PC-9 (cell line): ENCODE measurements at regions not wholly inside any gene's neighbourhood (a gene's known extent, or its start where the extent isn't known, plus 50 kb on each side); places are given as distances from the start of the nearest gene placed in this dataset.
"Not testable (repeated sequence)": the region's sequence is repeated elsewhere in the genome, so short reads cannot be mapped to it uniquely, and the experiment has no call there.

Source experiments
- BruUV-seq: library from RNA; stranded (reverse); fragments of 400-500 nt; replicated peaks from 2 replicates; lab custom pipeline; 2021; lab: Mats Ljungman, UMichigan
- CTCF ChIA-PET: fragments of 300-600 bp; sonication (Branson Sonifier 250); formaldehyde crosslinking; loops from one replicate; lab custom pipeline; 2022; ENCODE audit warnings: antibody characterized with exemption; lab: Charles Lee
- POLR2A ChIA-PET: fragments of 300-600 bp; sonication (Branson Sonifier 250); formaldehyde crosslinking; loops from one replicate; lab custom pipeline; 2022; ENCODE audit warnings: antibody characterized with exemption; ENCODE audit not compliant: unreplicated experiment; lab: Charles Lee
- DNase-seq, 2 experiments: peaks; one replicate each; pipeline versions ENCODE4 v3.0.0 to v3.0.0-alpha.2; 2015 to 2022; ENCODE audit warnings: mixed read lengths in 1 of 2
- H2AFZ ChIP-seq: fragments of 200-600 bp; sonication (generic); 2 replicates; pipeline ENCODE4 v1.8.1; 2017; ENCODE audit warnings: antibody characterized with exemption
- H3F3A ChIP-seq: fragments of 200-600 bp; sonication (generic); 2 replicates; pipeline ENCODE4 v1.8.1; 2017; ENCODE audit warnings: antibody characterized with exemption, mild to moderate bottlenecking, low read depth; ENCODE audit not compliant: insufficient read depth
- H3K27ac ChIP-seq: fragments of 200-600 bp; sonication (generic); 2 replicates; pipeline ENCODE4 v1.6.1; 2016; ENCODE audit warnings: mixed run types
- H3K27me3 ChIP-seq: fragments of 200-600 bp; sonication (generic); 2 replicates; pipeline ENCODE4 v1.6.1; 2016; ENCODE audit warnings: low read depth, mixed run types; ENCODE audit not compliant: insufficient read depth
- H3K36me3 ChIP-seq: fragments of 200-600 bp; sonication (generic); 2 replicates; pipeline ENCODE4 v1.6.1; 2016; ENCODE audit warnings: low read depth, mixed run types
- H3K4me1 ChIP-seq: fragments of 200-600 bp; sonication (generic); replicated peaks from 2 replicates; pipeline ENCODE4 v1.6.1; 2016; ENCODE audit warnings: mixed run types; ENCODE audit not compliant: insufficient read depth
- H3K4me2 ChIP-seq: fragments of 200-600 bp; sonication (generic); 2 replicates; pipeline ENCODE4 v1.6.1; 2017; ENCODE audit warnings: mixed run types
- H3K4me3 ChIP-seq: fragments of 200-600 bp; sonication (generic); 2 replicates; pipeline ENCODE4 v1.6.1; 2016; ENCODE audit warnings: mixed run types
- H3K79me2 ChIP-seq: fragments of 200-600 bp; sonication (generic); 2 replicates; pipeline ENCODE4 v1.6.1; 2017; ENCODE audit warnings: low read depth, mixed run types
- H3K9me2 ChIP-seq: fragments of 200-600 bp; sonication (generic); 2 replicates; pipeline ENCODE4 v1.8.1; 2017; ENCODE audit warnings: mild to moderate bottlenecking; ENCODE audit not compliant: insufficient read depth
- H3K9me3 ChIP-seq: fragments of 200-600 bp; sonication (generic); 2 replicates; pipeline ENCODE4 v1.8.1; 2016; ENCODE audit warnings: low read depth; ENCODE audit not compliant: insufficient read depth
- H4K20me1 ChIP-seq: fragments of 200-600 bp; sonication (generic); 2 replicates; pipeline ENCODE4 v1.8.1; 2017; ENCODE audit not compliant: insufficient read depth
- EZH2 ChIP-seq: fragments of 200-600 bp; sonication (generic); IDR thresholded peaks from 2 replicates; pipeline ENCODE4 v1.8.0; 2017; ENCODE audit warnings: antibody characterized with exemption, low read depth
- intact Hi-C: fragments of 100-400 bp; cut with micrococcal nuclease; formaldehyde crosslinking; loops from one replicate; pipeline ENCODE4 v1.10.0; 2022; ENCODE audit not compliant: unreplicated experiment
- TF ChIP-seq, protein P1 (sequence below): fragments of 200-600 bp; sonication (generic); conservative IDR thresholded peaks from 2 replicates; pipeline ENCODE4 v1.6.1; 2017; ENCODE audit warnings: mixed run types, antibody characterized with exemption, mild to moderate bottlenecking, moderate library complexity

DNA sequence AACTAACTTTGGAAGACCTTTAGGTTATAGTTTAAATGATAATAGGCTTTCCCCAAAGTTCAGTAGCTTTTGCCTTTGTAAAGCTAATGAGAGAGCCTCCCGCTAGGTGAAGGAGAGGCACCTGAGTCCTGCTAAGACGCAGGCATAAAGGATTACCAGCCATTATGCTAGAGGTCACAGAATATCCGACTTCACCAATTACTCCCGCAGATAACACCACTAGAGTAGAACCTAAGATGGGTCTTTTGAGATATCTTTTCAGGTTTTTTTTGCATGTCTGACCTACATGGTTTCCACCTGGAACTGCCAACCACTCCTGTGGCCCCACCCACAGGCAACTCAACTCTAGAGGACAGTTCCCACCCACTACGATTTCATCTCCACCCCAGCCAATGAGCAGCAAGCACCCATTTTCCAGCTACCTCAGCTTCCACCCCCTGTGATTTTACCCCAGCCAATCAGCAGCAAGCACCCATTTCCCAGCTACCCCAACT, 314.3 kb downstream of the BRD1 start:
- BruUV-seq, result no TSS peak
- peaks cover 48% of the 10 kb centered on the region for H3K27me3 ChIP-seq
- no peaks in the 10 kb centered on the region for H3K79me2 ChIP-seq
- no peak overlapping the region for H2AFZ ChIP-seq
- DNase-seq, result no peak
- H3K27ac ChIP-seq, result no peak overlapping the region
- H3K36me3 ChIP-seq, result no peaks in the 10 kb centered on the region
- H3K4me2 ChIP-seq, result no peak overlapping the region
- POLR2A ChIA-PET, result no interaction called here
- H3K9me3 ChIP-seq, result no peaks in the 10 kb centered on the region
- CTCF ChIA-PET, result no interaction called here
- TF ChIP-seq, protein P1, sequence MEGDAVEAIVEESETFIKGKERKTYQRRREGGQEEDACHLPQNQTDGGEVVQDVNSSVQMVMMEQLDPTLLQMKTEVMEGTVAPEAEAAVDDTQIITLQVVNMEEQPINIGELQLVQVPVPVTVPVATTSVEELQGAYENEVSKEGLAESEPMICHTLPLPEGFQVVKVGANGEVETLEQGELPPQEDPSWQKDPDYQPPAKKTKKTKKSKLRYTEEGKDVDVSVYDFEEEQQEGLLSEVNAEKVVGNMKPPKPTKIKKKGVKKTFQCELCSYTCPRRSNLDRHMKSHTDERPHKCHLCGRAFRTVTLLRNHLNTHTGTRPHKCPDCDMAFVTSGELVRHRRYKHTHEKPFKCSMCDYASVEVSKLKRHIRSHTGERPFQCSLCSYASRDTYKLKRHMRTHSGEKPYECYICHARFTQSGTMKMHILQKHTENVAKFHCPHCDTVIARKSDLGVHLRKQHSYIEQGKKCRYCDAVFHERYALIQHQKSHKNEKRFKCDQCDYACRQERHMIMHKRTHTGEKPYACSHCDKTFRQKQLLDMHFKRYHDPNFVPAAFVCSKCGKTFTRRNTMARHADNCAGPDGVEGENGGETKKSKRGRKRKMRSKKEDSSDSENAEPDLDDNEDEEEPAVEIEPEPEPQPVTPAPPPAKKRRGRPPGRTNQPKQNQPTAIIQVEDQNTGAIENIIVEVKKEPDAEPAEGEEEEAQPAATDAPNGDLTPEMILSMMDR, result no peak
- TF ChIP-seq EZH2, result no peak
- H3K4me1 ChIP-seq, result no peaks in the 10 kb centered on the region
- no peaks in the 10 kb centered on the region for H3K9me2 ChIP-seq
- H3F3A ChIP-seq, result no peaks in the 10 kb centered on the region
- no peaks in the 10 kb centered on the region for H4K20me1 ChIP-seq
- intact Hi-C loops, result no loop called here
- no peak overlapping the region for H3K4me3 ChIP-seq

DNA sequence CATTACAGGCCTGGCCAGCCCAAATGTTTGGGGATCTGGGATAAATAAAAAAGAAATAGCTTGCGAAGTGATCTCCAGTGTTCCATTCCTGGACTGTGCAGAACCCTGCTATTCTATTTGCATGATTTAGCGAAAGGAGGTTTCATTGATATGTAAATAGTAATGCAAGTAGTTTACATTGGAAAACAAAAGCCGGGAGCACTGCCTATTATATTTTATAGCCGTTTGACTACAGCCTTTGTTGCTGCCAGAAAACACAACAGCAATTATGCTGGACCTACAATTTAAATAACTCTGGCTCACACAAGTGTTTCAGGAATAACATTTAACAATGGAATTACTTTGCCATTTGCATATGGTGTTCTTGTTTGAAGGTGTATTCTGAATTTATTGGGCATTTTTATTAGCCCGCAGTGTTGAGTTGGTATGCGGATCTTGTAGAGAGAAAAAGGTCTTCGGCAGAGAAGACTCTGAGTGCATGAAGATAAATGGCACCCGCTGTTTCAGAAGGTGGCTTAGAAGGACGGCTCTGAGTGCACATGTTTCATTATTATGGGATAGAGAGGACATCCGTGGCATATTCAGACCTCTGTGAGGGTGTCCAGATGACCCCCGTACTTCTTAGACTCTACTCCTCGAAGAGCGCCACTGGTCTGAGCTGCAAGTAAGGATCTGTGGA, 315.0 kb downstream of the BRD1 start:
- H3K4me2 ChIP-seq, result no peak overlapping the region
- TF ChIP-seq, protein P1, result no peak
- no peak for TF ChIP-seq EZH2
- H3K79me2 ChIP-seq, result no peaks in the 10 kb centered on the region
- no peak overlapping the region for H3K27ac ChIP-seq
- no peak for DNase-seq
- ChIA-PET CTCF (no interaction called here), POLR2A (no interaction called here)
- no peaks in the 10 kb centered on the region for H3K36me3 ChIP-seq
- intact Hi-C loops, result no loop called here
- H3K27me3 ChIP-seq, result peaks cover 40% of the 10 kb centered on the region
- no peak overlapping the region for H3K4me3 ChIP-seq
- H3F3A ChIP-seq, result no peaks in the 10 kb centered on the region
- no peak overlapping the region for H2AFZ ChIP-seq
- no peaks in the 10 kb centered on the region for H3K9me3 ChIP-seq
- H3K4me1 ChIP-seq, result no peaks in the 10 kb centered on the region
- H3K9me2 ChIP-seq, result no peaks in the 10 kb centered on the region
- BruUV-seq, result no TSS peak
- no peaks in the 10 kb centered on the region for H4K20me1 ChIP-seq

DNA sequence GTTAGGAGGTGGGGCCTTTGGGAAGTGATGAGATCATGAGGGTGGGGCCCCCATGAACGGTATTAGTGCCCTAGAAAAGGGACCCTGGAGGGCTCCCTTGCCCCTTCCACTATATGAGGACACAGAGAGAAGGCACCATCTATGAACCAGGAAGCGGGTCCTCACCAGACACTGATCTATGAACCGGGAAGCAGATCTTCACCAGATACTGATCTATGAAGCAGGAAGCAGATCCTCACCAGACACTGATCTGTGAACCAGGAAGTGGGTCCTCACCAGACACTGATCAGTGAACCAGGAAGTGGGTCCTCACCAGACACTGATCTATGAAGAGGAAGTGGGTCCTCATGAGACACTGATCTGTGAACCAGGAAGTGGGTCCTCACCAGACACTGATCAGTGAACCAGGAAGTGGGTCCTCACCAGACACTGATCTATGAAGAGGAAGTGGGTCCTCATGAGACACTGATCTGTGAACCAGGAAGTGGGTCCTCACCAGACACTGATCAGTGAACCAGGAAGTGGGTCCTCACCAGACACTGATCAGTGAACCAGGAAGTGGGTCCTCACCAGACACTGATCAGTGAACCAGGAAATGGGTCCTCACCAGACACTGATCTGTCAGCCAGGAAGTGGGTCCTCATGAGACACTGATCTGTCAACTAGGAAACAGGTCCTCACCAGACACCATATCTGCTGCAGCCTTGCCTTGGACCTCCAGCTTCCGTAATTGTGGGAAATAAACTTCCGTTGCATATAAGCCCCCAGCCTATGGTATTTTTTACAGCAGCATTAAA, 316.1 kb downstream of the BRD1 start:
- H3K4me2 ChIP-seq, H3K27ac ChIP-seq, H3K36me3 ChIP-seq, DNase-seq, H3K4me1 ChIP-seq, H3K4me3 ChIP-seq, H4K20me1 ChIP-seq, H2AFZ ChIP-seq, H3K9me3 ChIP-seq, H3K9me2 ChIP-seq, BruUV-seq, H3K79me2 ChIP-seq, H3F3A ChIP-seq, POLR2A ChIA-PET, intact Hi-C loops, CTCF ChIA-PET: not testable (repeated sequence)
- H3K27me3 ChIP-seq, result peaks cover 30% of the 10 kb centered on the region
